ENCODE measurements at regions not wholly inside any gene's neighbourhood (a gene's known extent, or its start where the extent isn't known, plus 50 kb on each side); places are given as distances from the start of the nearest gene placed in this dataset.

GRCh38 chrX:150308532-150309157 is 54.5 kb upstream of the MAMLD1 start:
- no peak for DNase-seq

- no peak for DNase-seq
Measured at GRCh38 chrX:150310417-150310816, 52.7 kb upstream of the MAMLD1 start.

GRCh38 chrX:150310881-150311280 is 52.2 kb upstream of the MAMLD1 start:
- no peak for DNase-seq

GRCh38 chrX:150312931-150313330 is 50.2 kb upstream of the MAMLD1 start:
- DNase-seq, result no peak
